Fibroblast of lung (primary cell): ENCODE measurements at regions not wholly inside any gene's neighbourhood (a gene's known extent, or its start where the extent isn't known, plus 50 kb on each side); places are given as distances from the start of the nearest gene placed in this dataset.
"Not testable (repeated sequence)": the region's sequence is repeated elsewhere in the genome, so short reads cannot be mapped to it uniquely, and the experiment has no call there.

Experiments
- DNase-seq, 2 donors: peaks; one replicate each; pipeline versions ENCODE4 v3.0.0 to v3.0.0-alpha.2; 2010; ENCODE audit warnings: low read depth in 2 of 2
- H2AFZ ChIP-seq: 2 replicates; pipeline ENCODE4 v1.5.1; 2012; ENCODE audit warnings: low read length, control low read depth, inconsistent platforms
- H3K27ac ChIP-seq: 2 replicates; pipeline ENCODE4 v1.5.1; 2011; ENCODE audit warnings: low read length, control low read depth; ENCODE audit not compliant: insufficient read depth
- H3K27me3 ChIP-seq: 2 replicates; pipeline ENCODE4 v1.5.1; 2011; ENCODE audit warnings: mild to moderate bottlenecking, low read length; ENCODE audit not compliant: control insufficient read depth, insufficient read depth
- H3K36me3 ChIP-seq: 2 replicates; pipeline ENCODE4 v1.5.1; 2011; ENCODE audit warnings: low read length; ENCODE audit not compliant: control insufficient read depth, insufficient read depth
- H3K4me1 ChIP-seq: 2 replicates; pipeline ENCODE4 v1.5.1; 2011; ENCODE audit warnings: low read length; ENCODE audit not compliant: control insufficient read depth, insufficient read depth; ENCODE audit errors: extremely low read depth
- H3K4me2 ChIP-seq: 2 replicates; pipeline ENCODE4 v1.5.1; 2011; ENCODE audit warnings: low read length, control low read depth; ENCODE audit not compliant: insufficient read depth; ENCODE audit errors: extremely low read depth
- H3K4me3 ChIP-seq, 4 experiments: fragments of 200-600 bp in 1 of 4; sonication (generic) in 1 of 4; replicated peaks in 1 of 4; 2 replicates each; pipeline ENCODE4 v1.5.1; 2011 to 2016; ENCODE audit warnings: low read length in 4 of 4, low read depth in 3 of 4, mild to moderate bottlenecking in 3 of 4, control low read depth in 2 of 4, inconsistent platforms in 1 of 4, mixed read lengths in 1 of 4; ENCODE audit not compliant: insufficient read depth in 1 of 4; ENCODE audit errors: control extremely low read depth in 1 of 4
- H3K79me2 ChIP-seq: 2 replicates; pipeline ENCODE4 v1.5.1; 2012; ENCODE audit warnings: mild to moderate bottlenecking, low read length, inconsistent platforms; ENCODE audit not compliant: control insufficient read depth, insufficient read depth
- H3K9ac ChIP-seq: 2 replicates; pipeline ENCODE4 v1.5.1; 2011; ENCODE audit warnings: mild to moderate bottlenecking, low read length, control low read depth; ENCODE audit not compliant: insufficient read depth
- H3K9me3 ChIP-seq: 2 replicates; pipeline ENCODE4 v1.5.1; 2012; ENCODE audit warnings: low read depth, low read length; ENCODE audit not compliant: control insufficient read depth, insufficient read depth
- H4K20me1 ChIP-seq: 2 replicates; pipeline ENCODE4 v1.5.1; 2011; ENCODE audit warnings: low read length; ENCODE audit not compliant: control insufficient read depth, insufficient read depth; ENCODE audit errors: extremely low read depth
- CTCF ChIP-seq, 2 donors: IDR thresholded peaks in 1 of 2; conservative IDR thresholded peaks in 1 of 2; 1 replicate in 1 of 2; 2 replicates in 1 of 2; pipeline ENCODE4 v1.5.1; 2011 to 2012; ENCODE audit warnings: low read length in 2 of 2, control low read depth in 1 of 2, inconsistent platforms in 1 of 2, low read depth in 1 of 2, mild to moderate bottlenecking in 1 of 2
- EZH2 ChIP-seq: IDR thresholded peaks from 2 replicates; pipeline ENCODE4 v1.5.1; 2012; ENCODE audit warnings: low read length, control low read depth, mild to moderate bottlenecking; ENCODE audit errors: missing control alignments

- no peaks in the 10 kb centered on the region for H4K20me1 ChIP-seq
- no peaks in the 10 kb centered on the region for H3K79me2 ChIP-seq
- no peak overlapping the region for H3K27ac ChIP-seq
- no peaks in the 10 kb centered on the region for H3K4me1 ChIP-seq
- TF ChIP-seq CTCF (conservative IDR thresholded peaks at IDR 0.05 in 1 of 2, IDR thresholded peaks at IDR 0.05 in 1 of 2; ENCODE audit: low read depth in 1 of 2, low read length in 2 of 2), result no peak
- TF ChIP-seq EZH2, result no peak
- no peak for DNase-seq
- no peaks in the 10 kb centered on the region for H3K27me3 ChIP-seq
- no peak overlapping the region for H2AFZ ChIP-seq
- H3K4me3 ChIP-seq, result no peak overlapping the region
- H3K36me3 ChIP-seq, result no peaks in the 10 kb centered on the region
- no peaks in the 10 kb centered on the region for H3K9me3 ChIP-seq
- no peak overlapping the region for H3K9ac ChIP-seq
- H3K4me2 ChIP-seq, result no peak overlapping the region
Measured at GRCh38 chr5:113703266-113703665, 189.8 kb downstream of the YTHDC2 start.

- Histone ChIP-seq H3K36me3 (no peaks in the 10 kb centered on the region), H3K4me3 (no peak overlapping the region), H3K27me3 (no peaks in the 10 kb centered on the region), H3K27ac (no peak overlapping the region), H3K9me3 (no peaks in the 10 kb centered on the region), H4K20me1 (no peaks in the 10 kb centered on the region), H3K4me1 (no peaks in the 10 kb centered on the region), H2AFZ (no peak overlapping the region), H3K4me2 (no peak overlapping the region), H3K9ac (no peak overlapping the region), H3K79me2 (no peaks in the 10 kb centered on the region)
- no peak for TF ChIP-seq EZH2
- no peak for TF ChIP-seq CTCF (conservative IDR thresholded peaks at IDR 0.05 in 1 of 2, IDR thresholded peaks at IDR 0.05 in 1 of 2; ENCODE audit: low read depth in 1 of 2, low read length in 2 of 2)
- DNase-seq, result no peak
Measured at GRCh38 chr5:113705657-113706056, 192.2 kb downstream of the YTHDC2 start.

GRCh38 chr5:113713051-113713450, 199.6 kb downstream of the YTHDC2 start:
- Histone ChIP-seq H3K4me3 (no peak overlapping the region), H3K4me1 (no peaks in the 10 kb centered on the region), H3K4me2 (no peak overlapping the region), H3K79me2 (no peaks in the 10 kb centered on the region), H3K36me3 (no peaks in the 10 kb centered on the region), H2AFZ (no peak overlapping the region), H3K9me3 (no peaks in the 10 kb centered on the region), H3K9ac (no peak overlapping the region), H3K27me3 (no peaks in the 10 kb centered on the region), H4K20me1 (no peaks in the 10 kb centered on the region), H3K27ac (no peak overlapping the region)
- no peak for DNase-seq
- TF ChIP-seq CTCF (conservative IDR thresholded peaks at IDR 0.05 in 1 of 2, IDR thresholded peaks at IDR 0.05 in 1 of 2; ENCODE audit: low read depth in 1 of 2, low read length in 2 of 2), result no peak
- no peak for TF ChIP-seq EZH2

GRCh38 chr5:113715921-113716320, 202.4 kb downstream of the YTHDC2 start:
- H3K79me2 ChIP-seq, H3K4me1 ChIP-seq, H3K9ac ChIP-seq, H3K4me2 ChIP-seq, H3K27ac ChIP-seq, H2AFZ ChIP-seq, DNase-seq, H3K27me3 ChIP-seq, H3K36me3 ChIP-seq, H3K9me3 ChIP-seq, H4K20me1 ChIP-seq, H3K4me3 ChIP-seq: not testable (repeated sequence)
